ENCODE measurements at regions not wholly inside any gene's neighbourhood (a gene's known extent, or its start where the extent isn't known, plus 50 kb on each side); places are given as distances from the start of the nearest gene placed in this dataset.

DNA sequence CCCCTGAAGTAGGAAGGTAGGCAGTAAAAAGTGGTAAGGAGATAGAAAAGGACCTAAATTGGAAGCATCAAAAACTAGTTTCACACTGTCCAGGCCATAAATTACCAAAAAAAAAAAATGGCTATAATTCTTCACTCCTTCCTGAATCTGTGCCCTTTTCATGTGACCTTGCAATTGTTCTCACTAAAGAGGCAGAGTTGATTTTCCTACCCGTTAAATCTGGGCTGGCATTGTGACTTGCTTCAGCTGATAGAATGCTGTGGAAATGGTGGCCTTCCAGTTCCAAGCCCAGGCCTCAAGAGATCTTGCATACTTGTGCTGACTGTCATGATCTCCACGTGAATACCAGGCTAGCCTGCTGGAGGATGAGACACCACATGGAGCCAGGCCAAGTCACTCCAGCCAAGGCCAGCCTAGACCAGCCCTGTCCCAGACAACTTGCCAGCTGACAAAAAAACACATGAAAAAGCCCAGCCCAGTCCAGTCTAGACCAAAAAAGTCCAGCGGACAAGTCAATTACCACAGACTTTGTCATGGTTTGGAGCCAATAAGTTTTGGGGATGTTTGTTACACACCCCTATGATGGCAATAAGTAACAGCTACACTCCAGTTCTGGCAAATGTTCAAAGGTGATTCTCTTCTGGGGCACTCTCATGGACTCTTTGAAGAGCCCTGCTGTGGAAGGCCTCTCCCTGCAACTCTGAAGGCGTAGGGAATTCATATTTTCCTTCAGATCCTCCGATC, 51.4 kb upstream of the NUP50 start:
- ChIA-PET CTCF (no interaction called here), POLR2A (ENCODE audit: low non-redundant PET) (no interaction called here)
- no peak for DNase-seq (ENCODE audit: low spot score)
- Histone ChIP-seq H3K36me3 (ENCODE audit: insufficient read depth, low read length, poor library complexity, severe bottlenecking) (no peaks in the 10 kb centered on the region), H3K9me3 (ENCODE audit: low read depth, low read length, poor library complexity, severe bottlenecking) (peaks cover 4% of the 10 kb centered on the region), H3K4me3 (ENCODE audit: low read depth, low read length, poor library complexity, severe bottlenecking) (no peak overlapping the region), H3K4me1 (ENCODE audit: insufficient read depth, low read length, poor library complexity, severe bottlenecking) (no peaks in the 10 kb centered on the region), H3K27ac (ENCODE audit: low read depth, low read length, poor library complexity, severe bottlenecking) (no peak overlapping the region), H3K27me3 (replicated peaks; ENCODE audit: insufficient read depth, low read depth, low read length, poor library complexity) (no peaks in the 10 kb centered on the region)
- TF ChIP-seq EZH2 (IDR thresholded peaks at IDR 0.05; ENCODE audit: borderline replicate concordance, low read depth, low read length, poor library complexity, severe bottlenecking): no peak
- TF ChIP-seq, protein P1, sequence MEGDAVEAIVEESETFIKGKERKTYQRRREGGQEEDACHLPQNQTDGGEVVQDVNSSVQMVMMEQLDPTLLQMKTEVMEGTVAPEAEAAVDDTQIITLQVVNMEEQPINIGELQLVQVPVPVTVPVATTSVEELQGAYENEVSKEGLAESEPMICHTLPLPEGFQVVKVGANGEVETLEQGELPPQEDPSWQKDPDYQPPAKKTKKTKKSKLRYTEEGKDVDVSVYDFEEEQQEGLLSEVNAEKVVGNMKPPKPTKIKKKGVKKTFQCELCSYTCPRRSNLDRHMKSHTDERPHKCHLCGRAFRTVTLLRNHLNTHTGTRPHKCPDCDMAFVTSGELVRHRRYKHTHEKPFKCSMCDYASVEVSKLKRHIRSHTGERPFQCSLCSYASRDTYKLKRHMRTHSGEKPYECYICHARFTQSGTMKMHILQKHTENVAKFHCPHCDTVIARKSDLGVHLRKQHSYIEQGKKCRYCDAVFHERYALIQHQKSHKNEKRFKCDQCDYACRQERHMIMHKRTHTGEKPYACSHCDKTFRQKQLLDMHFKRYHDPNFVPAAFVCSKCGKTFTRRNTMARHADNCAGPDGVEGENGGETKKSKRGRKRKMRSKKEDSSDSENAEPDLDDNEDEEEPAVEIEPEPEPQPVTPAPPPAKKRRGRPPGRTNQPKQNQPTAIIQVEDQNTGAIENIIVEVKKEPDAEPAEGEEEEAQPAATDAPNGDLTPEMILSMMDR (conservative IDR thresholded peaks at IDR 0.05; ENCODE audit: low read depth, low read length): no peak
- no TSS peak for BruUV-seq (replicated peaks)
- intact Hi-C loops (cut with micrococcal nuclease; ENCODE audit: unreplicated experiment): no loop called here

Measured in A673 (cell line).